HG02798 (cell line): ENCODE measurements at regions not wholly inside any gene's neighbourhood (a gene's known extent, or its start where the extent isn't known, plus 50 kb on each side); places are given as distances from the start of the nearest gene placed in this dataset.

Source experiments
- ATAC-seq: cut with Tn5 transposase; IDR thresholded peaks from one replicate; pipeline ENCODE4 v1.9.1; 2021; ENCODE audit warnings: mild to moderate bottlenecking; ENCODE audit not compliant: unreplicated experiment, poor library complexity

- ATAC-seq = no peak
Measured at GRCh38 chr11:10622108-10622507, 53.6 kb upstream of the LYVE1 start.

DNA sequence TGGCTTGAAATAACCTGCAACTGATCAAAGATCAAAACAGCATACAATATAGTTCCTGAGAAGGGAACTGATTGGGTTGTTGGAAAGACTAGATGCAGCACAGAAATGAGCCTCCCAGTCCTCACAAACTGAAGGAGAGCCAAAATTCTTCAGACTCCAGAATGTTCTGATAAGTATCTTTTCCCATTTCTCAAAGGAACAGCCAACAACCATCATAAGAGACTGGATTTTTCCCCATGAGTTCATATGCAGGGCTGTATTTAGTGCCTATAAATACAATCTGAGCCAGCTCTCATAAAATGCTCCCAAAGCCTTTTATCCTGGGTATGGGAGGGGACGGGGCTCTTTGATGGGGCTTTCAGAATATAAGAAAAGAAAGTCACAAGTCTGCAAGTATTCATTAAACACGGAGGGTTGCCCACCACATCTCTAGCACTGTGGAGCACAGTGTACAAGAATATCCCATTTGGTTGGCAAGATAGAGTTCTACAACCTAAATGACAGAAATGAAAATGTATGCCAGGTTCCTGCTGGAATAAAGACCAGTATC, 50.7 kb upstream of the LYVE1 start:
- ATAC-seq = no peak

DNA sequence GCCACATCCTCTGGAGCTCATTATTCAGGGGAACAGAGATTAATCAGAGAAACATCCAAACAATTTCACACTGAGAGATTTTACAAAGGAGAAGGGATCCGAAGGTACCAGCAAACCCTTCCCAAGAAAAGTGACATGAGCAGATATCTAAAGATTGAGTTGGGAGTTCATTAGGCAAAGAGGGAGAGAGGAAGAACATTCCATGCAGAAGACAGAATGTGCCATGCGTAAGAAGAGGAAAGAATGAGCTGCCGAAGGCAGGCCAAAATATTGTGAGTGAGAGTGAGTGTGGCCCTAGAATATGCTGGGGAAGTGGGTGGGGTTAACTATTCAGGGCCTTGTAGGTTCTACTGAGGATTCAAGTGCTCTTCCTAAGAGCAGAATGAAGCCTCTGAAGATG, 50.0 kb upstream of the LYVE1 start:
- no peak for ATAC-seq
